ENCODE measurements at regions not wholly inside any gene's neighbourhood (a gene's known extent, or its start where the extent isn't known, plus 50 kb on each side); places are given as distances from the start of the nearest gene placed in this dataset.

DNA sequence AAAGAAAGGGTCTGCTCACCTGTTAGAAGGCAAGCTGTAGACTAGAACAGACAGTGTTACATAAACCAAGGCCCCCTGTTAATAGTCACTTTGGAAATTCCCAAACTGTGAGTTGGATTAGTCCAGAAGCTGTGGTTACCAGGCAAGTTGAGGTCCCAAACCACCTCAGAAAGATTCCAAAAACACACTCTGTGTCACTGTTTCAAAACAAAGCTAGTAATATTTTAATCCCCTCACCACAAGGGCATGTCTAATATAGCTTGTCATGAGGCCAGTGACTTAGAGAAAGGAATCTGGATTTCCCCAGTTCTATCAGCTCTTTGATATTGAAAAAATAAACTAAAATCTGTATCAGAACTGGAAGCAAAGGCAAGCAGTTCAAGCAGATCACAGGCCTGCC, 244.6 kb downstream of the HAO1 start:
- TF ChIP-seq, protein P1, sequence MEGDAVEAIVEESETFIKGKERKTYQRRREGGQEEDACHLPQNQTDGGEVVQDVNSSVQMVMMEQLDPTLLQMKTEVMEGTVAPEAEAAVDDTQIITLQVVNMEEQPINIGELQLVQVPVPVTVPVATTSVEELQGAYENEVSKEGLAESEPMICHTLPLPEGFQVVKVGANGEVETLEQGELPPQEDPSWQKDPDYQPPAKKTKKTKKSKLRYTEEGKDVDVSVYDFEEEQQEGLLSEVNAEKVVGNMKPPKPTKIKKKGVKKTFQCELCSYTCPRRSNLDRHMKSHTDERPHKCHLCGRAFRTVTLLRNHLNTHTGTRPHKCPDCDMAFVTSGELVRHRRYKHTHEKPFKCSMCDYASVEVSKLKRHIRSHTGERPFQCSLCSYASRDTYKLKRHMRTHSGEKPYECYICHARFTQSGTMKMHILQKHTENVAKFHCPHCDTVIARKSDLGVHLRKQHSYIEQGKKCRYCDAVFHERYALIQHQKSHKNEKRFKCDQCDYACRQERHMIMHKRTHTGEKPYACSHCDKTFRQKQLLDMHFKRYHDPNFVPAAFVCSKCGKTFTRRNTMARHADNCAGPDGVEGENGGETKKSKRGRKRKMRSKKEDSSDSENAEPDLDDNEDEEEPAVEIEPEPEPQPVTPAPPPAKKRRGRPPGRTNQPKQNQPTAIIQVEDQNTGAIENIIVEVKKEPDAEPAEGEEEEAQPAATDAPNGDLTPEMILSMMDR (conservative IDR thresholded peaks at IDR 0.05 in 1 of 2, IDR thresholded peaks at IDR 0.05 in 1 of 2; ENCODE audit: extremely low read depth in 1 of 2, insufficient read depth in 1 of 2, low read depth in 1 of 2, low read length in 2 of 2), result no peak
- TF ChIP-seq EZH2 (IDR thresholded peaks at IDR 0.05; ENCODE audit: borderline replicate concordance, low read length), result no peak

All from mammary epithelial cell (primary cell).